GM12878 (cell line): ENCODE measurements at regions not wholly inside any gene's neighbourhood (a gene's known extent, or its start where the extent isn't known, plus 50 kb on each side); places are given as distances from the start of the nearest gene placed in this dataset.
A peak's percentile ranks its signal among the peaks of the same experiment; 100 is the strongest.

ENCODE experiments used
- ATAC-seq: fragments of 200-7000 bp; cut with Tn5 transposase; 3 replicates; pipeline ENCODE4 v1.9.1; 2020; ENCODE audit warnings: mild to moderate bottlenecking, moderate library complexity
- BruUV-seq: library from RNA; stranded (reverse); fragments of 400-500 nt; replicated peaks from 2 replicates; lab custom pipeline; 2021; lab: Mats Ljungman, UMichigan
- CTCF ChIA-PET: fragments of 300-600 bp; sonication (Branson Sonifier 250); formaldehyde crosslinking; extraction: SDS; loops from one replicate; lab custom pipeline; 2021; ENCODE audit warnings: inconsistent platforms; lab: Yijun Ruan, JAX
- POLR2A ChIA-PET: fragments of 350-600 bp; formaldehyde crosslinking; extraction: SDS; loops from one replicate; lab custom pipeline; 2021; ENCODE audit warnings: inconsistent platforms; lab: Charles Lee
- RAD21 ChIA-PET: fragments of 300-600 bp; sonication (Branson Sonifier 250); formaldehyde crosslinking; loops from one replicate; lab custom pipeline; 2023; ENCODE audit warnings: antibody characterized with exemption; ENCODE audit not compliant: unreplicated experiment; lab: Charles Lee
- SMC1A ChIA-PET: fragments of 300-600 bp; sonication (Branson Sonifier 250); formaldehyde crosslinking; loops from one replicate; lab custom pipeline; 2023; ENCODE audit not compliant: unreplicated experiment, uncharacterized antibody; lab: Charles Lee
- DNase-seq: peaks from one replicate; pipeline ENCODE4 v3.0.0-alpha.2; 2011; ENCODE audit warnings: low read depth, low spot score
- FAIRE-seq: peaks from 3 replicates; lab custom pipeline; 2011; peaks lifted over from hg19 to GRCh38; lab: Jason Lieb, UNC
- H2AFZ ChIP-seq: 2 replicates; pipeline ENCODE4 v1.6.0; 2011; ENCODE audit warnings: low read depth, low read length, control low read depth; ENCODE audit not compliant: control insufficient read depth
- H3K27ac ChIP-seq: 2 replicates; pipeline ENCODE4 v1.5.1; 2011; ENCODE audit warnings: control low read depth; ENCODE audit not compliant: control insufficient read depth, insufficient read depth
- H3K27me3 ChIP-seq, 2 experiments: replicated peaks in 1 of 2; 2 replicates each; pipeline versions ENCODE4 v1.6.0 to v1.6.1; 2011; ENCODE audit warnings: low read length in 1 of 2; ENCODE audit not compliant: control insufficient read depth in 2 of 2, insufficient read depth in 2 of 2
- H3K36me3 ChIP-seq, 2 experiments: 2 replicates each; pipeline ENCODE4 v1.5.1; 2011; ENCODE audit warnings: low read length in 1 of 2; ENCODE audit not compliant: control insufficient read depth in 2 of 2, insufficient read depth in 2 of 2
- H3K4me1 ChIP-seq: 2 replicates; pipeline ENCODE4 v1.6.1; 2011; ENCODE audit warnings: mild to moderate bottlenecking, low read length, moderate library complexity, mixed read lengths; ENCODE audit not compliant: control insufficient read depth, insufficient read depth
- H3K4me2 ChIP-seq: 2 replicates; pipeline ENCODE4 v1.6.0; 2011; ENCODE audit warnings: control low read depth; ENCODE audit not compliant: control insufficient read depth, insufficient read depth
- H3K4me3 ChIP-seq: fragments of 200-600 bp; sonication (generic); 2 replicates; pipeline ENCODE4 v1.5.1; 2016
- H3K79me2 ChIP-seq: 2 replicates; pipeline ENCODE4 v1.6.0; 2011; ENCODE audit warnings: low read length; ENCODE audit not compliant: control insufficient read depth, insufficient read depth
- H3K9ac ChIP-seq: 2 replicates; pipeline ENCODE4 v1.8.0; 2011; ENCODE audit warnings: low read length, control low read depth, mixed read lengths; ENCODE audit not compliant: control insufficient read depth, insufficient read depth
- H3K9me3 ChIP-seq: replicated peaks from 3 replicates; pipeline ENCODE4 v1.5.1; 2011; ENCODE audit warnings: mild to moderate bottlenecking, low read length; ENCODE audit not compliant: control insufficient read depth, insufficient read depth
- H4K20me1 ChIP-seq: 2 replicates; pipeline ENCODE4 v1.6.0; 2011; ENCODE audit not compliant: control insufficient read depth, insufficient read depth
- CTCF ChIP-seq, 3 experiments: IDR thresholded peaks in 2 of 3; conservative IDR thresholded peaks in 1 of 3; 2 replicates each; pipeline ENCODE4 v1.5.1; 2011; ENCODE audit warnings: low read depth in 3 of 3, low read length in 3 of 3, mild to moderate bottlenecking in 3 of 3, control low read depth in 2 of 3, moderate library complexity in 2 of 3, inconsistent platforms in 1 of 3, mixed read lengths in 1 of 3; ENCODE audit not compliant: control insufficient read depth in 2 of 3, insufficient read depth in 1 of 3; ENCODE audit errors: extremely low read depth in 1 of 3
- E2F4 ChIP-seq: IDR thresholded peaks from 2 replicates; pipeline ENCODE4 v1.6.1; 2012; ENCODE audit warnings: low read depth, low read length, improper control_type of control experiment
- GATAD2B ChIP-seq: fragments of 450-650 bp; conservative IDR thresholded peaks from 2 replicates; pipeline ENCODE4 v1.6.1; 2017; ENCODE audit warnings: low read depth, mild to moderate bottlenecking, moderate library complexity
- NR2C1 ChIP-seq: fragments of 450-650 bp; IDR thresholded peaks from 2 replicates; pipeline ENCODE4 v1.6.1; 2017; ENCODE audit warnings: antibody characterized with exemption, mild to moderate bottlenecking, moderate library complexity
- NRF1 ChIP-seq: conservative IDR thresholded peaks from 2 replicates; pipeline ENCODE4 v1.6.1; 2011; ENCODE audit warnings: mild to moderate bottlenecking, low read depth, low read length, improper control_type of control experiment
- SMAD1 ChIP-seq: fragments of 450-650 bp; IDR thresholded peaks from 2 replicates; pipeline ENCODE4 v1.6.1; 2018; ENCODE audit warnings: mild to moderate bottlenecking, low read depth; ENCODE audit not compliant: partially characterized antibody
- TAF1 ChIP-seq: IDR thresholded peaks from 2 replicates; pipeline ENCODE4 v1.6.1; 2011; ENCODE audit warnings: mild to moderate bottlenecking, low read depth, low read length, borderline replicate concordance
- TARDBP ChIP-seq: IDR thresholded peaks from 2 replicates; pipeline ENCODE4 v1.6.1; 2016; ENCODE audit warnings: borderline replicate concordance
- in situ Hi-C: fragments of 300-500 bp; cut with MboI; formaldehyde crosslinking; loops from 9 replicates; pipeline ENCODE4 v1.14.3; 2018; ENCODE audit warnings: mixed read lengths
- intact Hi-C: fragments of 100-400 bp; cut with micrococcal nuclease; formaldehyde crosslinking; loops from one replicate; pipeline ENCODE4 v1.14.2; 2022; ENCODE audit not compliant: unreplicated experiment

- TF ChIP-seq NRF1, result no peak
- no peak for TF ChIP-seq TARDBP
- no peak for TF ChIP-seq SMAD1
- TF ChIP-seq GATAD2B, result no peak
- no peak for TF ChIP-seq E2F4
These were observed 114.0 kb upstream of the RND3 start (continued) for GRCh38 chr2:150601280-150602038.

GRCh38 chr2:150599889-150600288, 112.4 kb upstream of the RND3 start:
- no peaks in the 10 kb centered on the region for H3K79me2 ChIP-seq
- TF ChIP-seq TAF1, result no peak
- no peak for TF ChIP-seq NR2C1
- no peak; a peak in 1 of 6 replicates for TF ChIP-seq CTCF (IDR thresholded peaks at IDR 0.05 in 2 of 3, conservative IDR thresholded peaks at IDR 0.05 in 1 of 3; ENCODE audit: control insufficient read depth in 2 of 3, extremely low read depth in 1 of 3, insufficient read depth in 1 of 3, low read depth in 3 of 3, low read length in 3 of 3)
- TF ChIP-seq NRF1, result no peak
- TF ChIP-seq, all 136 proteins: peak for 0
- H3K4me1 ChIP-seq, result no peaks in the 10 kb centered on the region
- FAIRE-seq (no peak), ATAC-seq (peak; percentile 38), DNase-seq (no peak)
- CTCF ChIA-PET, result interaction anchor here (0.9 to 3.7 kb wide), 21 partner anchors 7 to 640 kb away, joined by 3 to 40 read pairs (median 5); no protein-coding TSS in a partner anchor
- H3K36me3 ChIP-seq, result no peaks in the 10 kb centered on the region
- H3K27me3 ChIP-seq, result no peaks in the 10 kb centered on the region
- in situ Hi-C loops, result no loop called here
- H3K9ac ChIP-seq, result no peak overlapping the region
- no peaks in the 10 kb centered on the region for H4K20me1 ChIP-seq
- H3K4me2 ChIP-seq, result no peak overlapping the region
- intact Hi-C loops, result loop anchor here (5.0 kb wide), 1 partner anchor 452 kb away; no protein-coding TSS in a partner anchor
- no peak overlapping the region for H2AFZ ChIP-seq
- H3K9me3 ChIP-seq, result no peaks in the 10 kb centered on the region
- RAD21 ChIA-PET, result interaction anchor here (0.7 to 5.0 kb wide), 19 partner anchors 8 to 336 kb away, joined by 3 to 41 read pairs (median 4); no protein-coding TSS in a partner anchor
- SMC1A ChIA-PET, result interaction anchor here (0.8 to 3.9 kb wide), 26 partner anchors 7 to 639 kb away, joined by 3 to 39 read pairs (median 11); no protein-coding TSS in a partner anchor
- no peak overlapping the region for H3K4me3 ChIP-seq
- H3K27ac ChIP-seq, result no peak overlapping the region
- POLR2A ChIA-PET, result interaction anchor here (0.6 to 2.7 kb wide), 5 partner anchors 9 to 113 kb away, joined by 3 to 8 read pairs (median 3); no protein-coding TSS in a partner anchor
- BruUV-seq, result no TSS peak
